ENCODE measurements at regions not wholly inside any gene's neighbourhood (a gene's known extent, or its start where the extent isn't known, plus 50 kb on each side); places are given as distances from the start of the nearest gene placed in this dataset.

DNA sequence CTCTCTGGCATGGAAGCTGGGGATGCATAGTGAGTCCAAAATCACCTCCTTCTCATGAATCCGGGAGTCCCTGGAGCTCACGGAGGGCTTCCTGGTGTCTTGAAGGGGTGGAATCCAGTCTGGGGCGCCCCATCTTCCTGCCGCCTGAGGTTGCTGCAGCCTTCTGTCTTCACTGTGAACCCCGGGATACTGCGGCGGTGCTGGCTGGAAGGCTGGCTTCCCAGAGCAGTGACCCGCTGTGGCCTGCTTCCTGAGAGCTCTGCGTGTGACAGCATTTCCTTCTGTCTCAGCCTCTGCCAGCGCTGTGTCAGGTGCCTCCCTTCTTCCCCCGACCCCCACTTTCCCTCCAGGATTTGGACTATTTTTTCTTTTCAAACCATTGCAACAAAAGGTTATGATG, 98.8 kb upstream of the STOX2 start:
- Mint-ChIP-seq H3K27ac (no peak overlapping the region), H3K9me3 (no peaks in the 10 kb centered on the region), H3K36me3 (ENCODE audit: low read depth) (no peaks in the 10 kb centered on the region), H3K4me1 (ENCODE audit: low read depth) (no peaks in the 10 kb centered on the region), H3K4me3 (no peak overlapping the region), H3K27me3 (peaks cover 36% of the 10 kb centered on the region)
- POLR2A ChIA-PET = no interaction called here
- TF ChIP-seq, protein P1, sequence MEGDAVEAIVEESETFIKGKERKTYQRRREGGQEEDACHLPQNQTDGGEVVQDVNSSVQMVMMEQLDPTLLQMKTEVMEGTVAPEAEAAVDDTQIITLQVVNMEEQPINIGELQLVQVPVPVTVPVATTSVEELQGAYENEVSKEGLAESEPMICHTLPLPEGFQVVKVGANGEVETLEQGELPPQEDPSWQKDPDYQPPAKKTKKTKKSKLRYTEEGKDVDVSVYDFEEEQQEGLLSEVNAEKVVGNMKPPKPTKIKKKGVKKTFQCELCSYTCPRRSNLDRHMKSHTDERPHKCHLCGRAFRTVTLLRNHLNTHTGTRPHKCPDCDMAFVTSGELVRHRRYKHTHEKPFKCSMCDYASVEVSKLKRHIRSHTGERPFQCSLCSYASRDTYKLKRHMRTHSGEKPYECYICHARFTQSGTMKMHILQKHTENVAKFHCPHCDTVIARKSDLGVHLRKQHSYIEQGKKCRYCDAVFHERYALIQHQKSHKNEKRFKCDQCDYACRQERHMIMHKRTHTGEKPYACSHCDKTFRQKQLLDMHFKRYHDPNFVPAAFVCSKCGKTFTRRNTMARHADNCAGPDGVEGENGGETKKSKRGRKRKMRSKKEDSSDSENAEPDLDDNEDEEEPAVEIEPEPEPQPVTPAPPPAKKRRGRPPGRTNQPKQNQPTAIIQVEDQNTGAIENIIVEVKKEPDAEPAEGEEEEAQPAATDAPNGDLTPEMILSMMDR (IDR thresholded peaks at IDR 0.05) = no peak
- Histone ChIP-seq H3K9me3 (ENCODE audit: control insufficient read depth in 1 of 2, insufficient read depth in 1 of 2, low read length in 2 of 2) (no peaks in the 10 kb centered on the region), H3K27ac (ENCODE audit: low read depth in 1 of 2, low read length in 2 of 2) (no peak overlapping the region), H3K36me3 (ENCODE audit: insufficient read depth, low read length) (no peaks in the 10 kb centered on the region), H3K4me3 (ENCODE audit: low read length) (no peak overlapping the region), H3K4me1 (ENCODE audit: insufficient read depth, low read length) (no peaks in the 10 kb centered on the region), H3K27me3 (ENCODE audit: control insufficient read depth in 1 of 2, insufficient read depth in 2 of 2, low read length in 2 of 2) (peaks cover 0 to 4% of the 10 kb centered on the region in 2 experiments)
- ATAC-seq (ENCODE audit: poor library complexity) = no peak
- no peak for DNase-seq
- intact Hi-C loops (cut with DNase I, micrococcal nuclease) = no loop called here
- CTCF ChIA-PET = no interaction called here

DNA sequence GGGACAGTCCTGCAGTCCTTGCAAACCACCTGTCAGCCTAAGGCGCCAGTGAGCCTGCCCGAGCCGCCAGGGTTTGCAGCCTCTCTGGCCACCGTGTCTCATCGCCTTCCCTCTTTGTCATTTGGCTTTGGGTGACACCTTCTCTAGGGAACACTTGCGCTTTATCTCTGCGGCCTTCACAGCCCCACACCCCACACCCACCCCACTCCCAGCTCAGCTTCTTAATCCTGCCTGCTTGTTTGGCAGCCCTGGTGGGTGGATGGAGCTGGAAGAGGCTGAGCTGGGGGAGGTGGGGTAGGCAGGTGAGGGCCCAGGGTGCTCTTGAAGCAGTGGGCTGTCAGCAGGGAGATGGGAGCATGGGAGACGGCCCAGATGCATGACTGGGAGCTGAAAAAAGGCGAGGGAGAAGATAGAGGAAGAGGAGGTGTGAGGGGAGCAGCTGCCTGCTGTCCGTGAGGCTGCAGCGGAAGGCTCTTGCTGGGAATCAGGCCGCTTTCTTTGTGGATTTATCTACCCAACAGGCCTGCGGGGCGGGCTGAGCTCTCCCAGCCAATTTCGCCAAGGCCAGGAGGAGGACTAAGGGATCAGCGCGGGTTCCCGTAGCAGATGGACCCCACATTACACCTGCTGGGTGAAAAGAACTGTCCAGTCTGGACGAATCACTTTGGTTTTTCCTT, 97.5 kb upstream of the STOX2 start:
- CTCF ChIA-PET = no interaction called here
- Mint-ChIP-seq H3K4me3 (no peak overlapping the region), H3K27ac (no peak overlapping the region), H3K4me1 (ENCODE audit: low read depth) (no peaks in the 10 kb centered on the region), H3K9me3 (no peaks in the 10 kb centered on the region), H3K27me3 (peaks cover 25% of the 10 kb centered on the region), H3K36me3 (ENCODE audit: low read depth) (no peaks in the 10 kb centered on the region)
- no peaks in the 10 kb centered on the region for H3K4me1 ChIP-seq (ENCODE audit: insufficient read depth, low read length)
- no peak overlapping the region for H3K4me3 ChIP-seq (ENCODE audit: low read length)
- H3K27ac ChIP-seq (ENCODE audit: low read depth in 1 of 2, low read length in 2 of 2) = no peak overlapping the region
- no peaks in the 10 kb centered on the region for H3K9me3 ChIP-seq (ENCODE audit: control insufficient read depth in 1 of 2, insufficient read depth in 1 of 2, low read length in 2 of 2)
- intact Hi-C loops (cut with DNase I, micrococcal nuclease) = no loop called here
- POLR2A ChIA-PET = no interaction called here
- TF ChIP-seq, protein P1 (IDR thresholded peaks at IDR 0.05) = no peak
- ATAC-seq (ENCODE audit: poor library complexity) = no peak
- no peaks in the 10 kb centered on the region for H3K27me3 ChIP-seq (ENCODE audit: control insufficient read depth in 1 of 2, insufficient read depth in 2 of 2, low read length in 2 of 2)
- no peaks in the 10 kb centered on the region for H3K36me3 ChIP-seq (ENCODE audit: insufficient read depth, low read length)
- no peak for DNase-seq

- no peaks in the 10 kb centered on the region for H3K36me3 Mint-ChIP-seq (ENCODE audit: low read depth)
- no peaks in the 10 kb centered on the region for H3K9me3 Mint-ChIP-seq
- Histone ChIP-seq H3K9me3 (ENCODE audit: control insufficient read depth in 1 of 2, insufficient read depth in 1 of 2, low read length in 2 of 2) (no peaks in the 10 kb centered on the region), H3K27me3 (ENCODE audit: control insufficient read depth in 1 of 2, insufficient read depth in 2 of 2, low read length in 2 of 2) (no peaks in the 10 kb centered on the region), H3K36me3 (ENCODE audit: insufficient read depth, low read length) (no peaks in the 10 kb centered on the region), H3K4me3 (ENCODE audit: low read length) (no peak overlapping the region), H3K27ac (ENCODE audit: low read depth in 1 of 2, low read length in 2 of 2) (no peak overlapping the region), H3K4me1 (ENCODE audit: insufficient read depth, low read length) (no peaks in the 10 kb centered on the region)
- DNase-seq = no peak
- TF ChIP-seq, protein P1 (IDR thresholded peaks at IDR 0.05) = no peak
- H3K4me1 Mint-ChIP-seq (ENCODE audit: low read depth) = no peaks in the 10 kb centered on the region
- no peak overlapping the region for H3K27ac Mint-ChIP-seq
- no peak for ATAC-seq (ENCODE audit: poor library complexity)
- intact Hi-C loops (cut with DNase I, micrococcal nuclease) = no loop called here
- POLR2A ChIA-PET = no interaction called here
- CTCF ChIA-PET = no interaction called here
- peaks cover 20% of the 10 kb centered on the region for H3K27me3 Mint-ChIP-seq
- no peak overlapping the region for H3K4me3 Mint-ChIP-seq
Measured at GRCh38 chr4:183808097-183808456, 97.0 kb upstream of the STOX2 start.

All from CD4-positive, alpha-beta T cell (primary cell).